ENCODE measurements at regions not wholly inside any gene's neighbourhood (a gene's known extent, or its start where the extent isn't known, plus 50 kb on each side); places are given as distances from the start of the nearest gene placed in this dataset.

DNA sequence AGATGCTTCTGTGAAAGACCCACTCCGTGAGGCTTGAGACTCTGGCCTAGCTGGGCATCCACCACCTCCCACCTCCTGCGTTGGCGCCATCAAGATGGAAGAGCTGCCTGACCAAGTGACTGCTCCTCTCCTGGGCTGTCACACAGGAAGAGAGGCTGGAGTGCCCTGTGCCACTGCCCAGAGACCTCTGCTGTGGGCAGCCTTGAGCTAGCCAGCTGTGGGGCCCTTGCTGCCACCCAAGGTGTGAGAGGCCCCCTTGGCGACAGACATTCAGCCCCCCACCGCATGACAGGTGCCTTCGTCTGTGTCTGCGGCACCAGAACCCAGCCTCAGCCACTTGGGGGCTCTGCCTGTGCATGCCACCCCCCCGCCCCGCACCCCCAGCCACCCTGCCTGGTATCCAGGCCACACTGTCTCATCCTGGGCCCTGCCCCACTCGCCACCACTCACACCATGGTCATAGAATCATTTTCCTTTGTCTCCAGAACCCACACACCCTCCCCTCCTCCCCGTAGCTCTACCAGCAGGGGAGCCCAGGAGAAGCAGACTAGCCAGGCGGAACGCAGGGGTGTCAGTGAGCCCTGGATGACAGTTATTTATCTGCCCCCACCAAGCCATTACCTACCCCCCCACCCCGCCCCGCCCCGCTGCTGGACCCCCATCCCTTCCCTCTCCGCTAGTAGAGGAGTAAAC lies 120.9 kb upstream of the LHX1 start:
- DNase-seq (ENCODE audit: low read depth), result no peak

DNA sequence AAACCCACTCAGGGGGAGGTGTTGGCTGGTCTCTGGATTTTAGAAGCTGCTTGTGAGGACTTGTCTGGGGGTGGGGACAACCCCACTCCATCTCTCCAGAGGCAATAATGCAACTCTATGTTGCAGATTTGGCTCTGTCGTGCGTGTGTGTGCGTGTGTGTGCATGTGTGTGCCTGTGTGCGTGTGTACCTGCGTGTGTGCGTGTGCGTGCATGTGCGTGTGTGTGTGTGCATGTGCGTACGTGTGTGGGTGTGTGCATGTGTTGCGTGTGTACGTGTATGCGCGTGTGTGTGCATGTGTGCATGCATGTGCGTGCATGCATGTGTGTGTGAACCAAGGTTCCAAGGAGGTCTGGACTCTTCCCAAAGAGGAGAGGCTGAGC lies 120.4 kb upstream of the LHX1 start:
- no peak for DNase-seq (ENCODE audit: low read depth)

DNA sequence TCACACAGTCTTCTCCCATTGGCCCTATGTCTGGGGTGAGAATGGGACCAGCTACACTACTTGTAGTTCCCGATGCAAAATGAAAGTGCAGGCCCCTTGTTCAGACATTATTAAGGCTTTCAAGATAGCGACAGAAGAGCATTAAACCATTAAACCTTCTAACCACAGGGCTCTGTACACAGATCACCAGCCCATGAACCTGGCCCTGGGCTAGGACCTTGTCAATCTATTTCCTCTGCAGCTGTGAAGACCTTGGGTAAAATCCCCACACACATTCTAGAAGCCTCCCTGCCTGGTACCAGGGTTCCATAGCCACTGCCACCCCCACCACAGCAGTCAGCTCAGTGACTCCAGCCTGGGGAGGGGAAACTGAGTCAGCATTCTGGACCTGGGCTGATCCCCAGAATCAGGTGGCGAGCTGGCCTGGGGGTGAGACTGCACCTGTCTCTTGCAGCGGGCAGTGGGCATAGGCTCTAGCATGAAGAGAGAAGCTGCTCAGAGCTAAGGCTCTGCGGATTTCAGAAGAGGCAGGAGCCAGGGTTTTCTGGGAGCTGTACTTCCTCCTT lies 119.7 kb upstream of the LHX1 start:
- DNase-seq (ENCODE audit: low read depth), result no peak

DNA sequence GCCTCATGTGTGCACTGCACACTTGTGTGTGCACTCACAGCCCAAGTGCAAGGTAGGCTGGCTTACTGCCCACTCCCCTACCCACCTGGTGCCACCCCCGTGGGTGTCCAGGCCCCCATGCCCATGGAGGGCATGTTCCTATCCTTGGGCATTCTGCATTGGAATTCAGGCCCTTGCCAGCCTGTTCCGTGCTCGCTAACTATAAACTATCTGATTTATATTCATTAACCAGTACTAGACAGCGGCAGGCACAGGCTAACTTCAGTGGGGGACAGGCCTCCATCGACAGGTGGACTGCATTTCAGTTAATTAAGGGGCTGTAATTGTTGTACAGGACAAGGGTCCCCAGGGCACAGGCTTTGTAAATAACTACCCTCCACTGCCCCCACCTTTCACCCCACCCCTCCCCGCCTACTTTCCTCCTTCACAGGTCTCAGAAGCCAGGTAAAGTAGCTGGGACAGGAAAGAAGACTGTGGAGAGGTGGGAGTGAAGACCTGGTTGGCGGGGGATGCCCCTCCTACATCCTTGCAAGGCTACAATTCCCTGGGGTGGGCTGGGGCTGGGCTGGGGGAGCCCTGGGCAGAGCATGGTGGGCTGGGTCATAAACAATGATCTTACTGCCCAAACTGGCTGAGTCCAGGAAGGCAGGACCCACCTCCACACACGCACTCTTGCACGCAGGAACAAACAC lies 119.0 kb upstream of the LHX1 start:
- no peak for DNase-seq (ENCODE audit: low read depth)

DNA sequence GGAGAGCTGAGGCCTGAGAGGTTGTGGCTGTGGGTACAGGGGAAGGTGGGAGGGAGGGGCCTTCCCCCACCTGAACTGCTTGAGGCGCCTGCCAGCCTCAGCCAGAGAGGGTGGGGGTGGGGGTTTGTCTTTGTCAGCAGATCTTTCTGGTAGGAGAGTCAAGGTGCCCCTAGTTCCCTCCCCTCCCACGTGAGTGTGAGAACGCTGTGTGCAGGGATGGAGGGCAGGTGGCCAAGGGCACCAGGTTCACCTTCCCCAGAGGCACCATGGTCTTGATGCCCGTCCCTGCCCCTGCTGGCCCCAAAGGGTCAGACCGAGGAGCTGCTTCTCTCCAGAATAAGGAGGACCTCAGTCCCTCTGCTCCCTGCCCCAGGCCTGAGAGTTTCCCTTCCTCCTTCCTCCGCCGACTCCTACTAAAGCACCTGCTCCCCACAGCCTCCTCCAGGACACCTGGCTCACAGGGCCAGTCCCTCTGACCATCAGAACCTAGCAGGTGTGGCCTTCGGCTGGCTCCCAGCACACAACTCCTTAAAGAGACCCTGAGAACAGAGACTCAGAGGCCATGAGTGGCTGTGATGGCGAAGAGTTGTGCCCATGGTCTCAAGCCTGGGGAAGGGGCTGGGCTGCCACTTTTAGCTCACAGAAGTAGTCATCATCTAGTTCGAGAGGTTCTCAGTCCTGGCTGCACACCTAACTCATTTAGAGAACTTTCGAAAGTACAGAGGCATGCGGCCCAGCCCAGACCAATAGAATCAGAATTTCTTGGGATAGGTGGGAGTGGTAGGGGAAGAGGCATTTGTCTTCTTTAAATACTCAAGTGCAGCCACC lies 113.2 kb upstream of the LHX1 start:
- no peak for DNase-seq (ENCODE audit: low read depth)

DNA sequence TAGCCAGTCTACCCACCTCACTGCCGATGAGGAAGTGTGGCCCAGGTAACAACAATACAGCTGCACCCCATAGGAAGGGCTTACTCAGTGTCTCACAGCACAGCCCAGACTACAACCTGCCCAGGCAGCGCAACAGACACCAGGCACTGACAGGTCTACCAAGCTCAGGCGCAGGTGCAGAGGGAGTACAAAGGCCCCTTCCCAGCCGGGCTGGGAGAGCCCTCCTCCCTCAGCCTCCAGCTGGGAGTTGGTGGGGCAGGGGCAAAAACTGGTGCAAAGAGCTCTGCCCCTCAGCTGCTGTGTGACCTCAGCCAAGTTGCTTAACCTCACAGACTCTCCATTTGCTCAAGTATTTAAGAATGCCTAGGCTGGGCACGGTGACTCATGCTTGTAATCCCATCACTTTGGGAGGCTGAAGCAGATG lies 112.6 kb upstream of the LHX1 start:
- no peak for DNase-seq (ENCODE audit: low read depth)

DNA sequence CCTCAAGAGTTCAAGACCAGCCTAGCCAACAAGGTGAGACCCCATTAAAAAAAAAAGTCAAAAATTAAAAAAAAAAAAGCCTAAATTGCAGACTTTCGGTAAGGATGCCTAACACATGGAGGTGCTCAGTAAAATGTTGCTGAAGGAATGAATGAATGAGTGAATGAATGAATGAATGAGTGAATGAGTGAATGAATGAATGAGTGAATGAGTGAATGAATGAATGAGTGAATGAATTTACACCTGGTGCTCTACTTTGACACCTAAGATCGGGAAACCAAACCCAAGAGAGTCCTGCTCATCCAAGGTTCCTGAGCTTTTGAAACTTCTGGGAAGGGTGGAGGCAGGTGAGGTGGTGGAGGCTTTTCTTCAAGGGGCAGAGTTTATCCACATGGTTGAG lies 112.2 kb upstream of the LHX1 start:
- DNase-seq (ENCODE audit: low read depth), result no peak

DNA sequence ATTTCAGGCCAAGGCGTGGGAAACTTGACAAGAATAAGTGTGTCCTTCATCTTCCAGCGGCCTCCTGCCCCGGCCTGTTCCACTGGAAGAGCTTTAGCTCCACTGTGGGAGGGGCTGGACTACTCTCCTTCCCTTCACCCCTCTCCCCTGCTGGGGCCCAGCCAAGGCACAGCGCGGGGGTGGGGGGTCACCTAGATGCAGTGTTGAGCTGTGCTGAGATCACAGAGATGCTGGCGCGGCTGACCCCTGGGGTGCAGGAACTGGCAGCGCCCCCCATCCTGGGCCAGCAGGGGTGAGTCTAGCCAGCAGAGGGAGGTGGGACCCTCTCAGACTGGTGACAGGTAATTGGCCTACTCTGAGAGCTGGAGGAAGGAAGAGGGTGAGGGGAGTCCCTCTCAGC lies 111.8 kb upstream of the LHX1 start:
- DNase-seq (ENCODE audit: low read depth), result no peak

DNA sequence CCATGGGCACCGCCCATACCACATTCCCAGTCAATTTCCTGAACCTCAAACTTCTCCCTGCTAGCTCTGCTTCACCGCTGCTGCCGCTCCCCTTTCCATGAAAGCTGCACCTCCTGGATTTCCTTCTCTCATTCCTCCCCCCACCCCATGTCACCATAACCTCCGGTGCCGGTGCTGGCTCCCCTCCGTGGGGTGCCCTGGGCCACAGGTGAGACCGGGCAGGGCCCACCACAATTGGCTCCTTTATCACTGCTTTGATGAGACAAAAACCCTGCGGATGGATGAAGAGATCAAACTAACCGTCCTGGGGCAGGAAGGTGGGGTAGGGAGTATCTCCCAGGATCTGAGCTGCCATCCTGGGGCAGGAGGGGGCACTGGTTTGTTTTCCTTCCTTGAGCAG lies 111.3 kb upstream of the LHX1 start:
- no peak for DNase-seq (ENCODE audit: low read depth)

DNA sequence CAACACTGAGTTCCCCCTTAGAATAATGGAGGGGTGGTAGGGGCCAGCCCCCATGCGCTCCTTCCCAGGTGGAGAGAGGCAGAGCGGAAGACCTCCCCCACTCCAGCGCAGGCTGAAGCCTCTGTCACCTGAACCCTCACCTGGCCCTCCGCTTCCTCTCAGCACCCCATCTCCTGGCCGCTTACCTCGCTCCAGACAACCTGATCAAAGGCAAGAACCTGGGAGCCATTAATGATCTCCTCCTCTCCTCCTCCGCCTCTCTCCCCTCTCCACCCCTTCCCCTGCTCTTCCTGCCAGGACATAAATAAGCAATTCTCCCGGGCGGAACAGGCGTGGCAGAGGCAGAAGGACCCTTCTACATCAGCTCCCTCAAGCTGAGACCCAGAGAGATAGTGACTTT lies 110.2 kb upstream of the LHX1 start:
- DNase-seq (ENCODE audit: low read depth), result no peak

DNA sequence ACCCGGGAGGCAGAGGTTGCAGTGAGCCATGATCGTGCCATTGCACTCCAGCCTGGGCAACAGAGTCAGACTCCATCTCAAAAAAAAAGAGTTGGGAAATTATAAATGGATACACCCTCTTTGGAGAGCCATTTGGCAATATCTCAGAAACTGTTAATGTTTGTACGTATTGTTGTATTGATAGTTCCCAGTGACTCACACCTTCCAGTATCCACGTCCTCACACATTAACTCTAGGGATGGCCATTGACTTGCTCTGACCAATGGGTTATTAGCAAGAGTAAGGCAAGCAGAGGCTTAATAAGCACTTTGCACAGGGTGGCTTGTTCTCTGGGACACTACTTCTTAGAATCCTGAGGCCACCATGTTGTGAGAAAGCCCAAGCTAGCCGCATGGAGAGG lies 107.6 kb upstream of the LHX1 start:
- DNase-seq (ENCODE audit: low read depth), result no peak

DNA sequence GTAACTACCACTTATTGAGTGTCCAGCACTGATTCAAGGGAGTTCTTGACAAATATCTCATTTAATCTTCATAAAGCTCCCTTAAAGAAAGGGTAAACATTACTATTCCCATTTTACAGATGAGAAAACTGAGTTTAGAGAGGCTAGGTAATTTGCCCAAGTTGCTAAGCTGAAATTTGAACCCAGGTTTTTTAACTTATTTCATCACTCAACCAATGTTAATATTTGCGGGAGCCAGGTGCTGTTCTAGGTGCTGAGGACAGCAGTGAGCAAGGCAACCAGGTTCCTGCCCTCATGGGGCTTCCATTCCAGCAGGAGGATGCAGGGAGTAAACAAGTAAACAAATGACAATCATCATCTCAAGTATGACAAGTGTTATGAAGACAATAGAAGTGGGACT lies 104.0 kb upstream of the LHX1 start:
- DNase-seq (ENCODE audit: low read depth), result no peak

DNA sequence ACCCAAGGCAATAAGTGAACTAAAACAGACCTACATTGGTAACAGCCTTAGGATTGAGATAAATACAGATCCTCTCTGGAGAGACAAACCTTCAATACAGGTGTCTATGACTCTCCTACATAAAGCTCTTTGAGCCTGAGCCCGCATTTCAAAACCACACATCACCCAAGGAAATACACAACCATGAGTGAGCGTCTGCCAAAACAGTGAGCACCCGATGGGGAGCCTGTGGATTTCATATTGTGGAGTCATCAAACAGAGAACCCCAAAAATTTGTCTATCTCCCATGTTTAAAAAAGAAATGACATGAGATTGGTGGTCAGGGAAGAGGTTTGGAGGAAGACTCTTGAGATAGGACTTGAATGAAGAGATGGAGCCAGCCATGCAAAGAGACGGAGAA lies 102.2 kb upstream of the LHX1 start:
- DNase-seq (ENCODE audit: low read depth), result no peak

DNA sequence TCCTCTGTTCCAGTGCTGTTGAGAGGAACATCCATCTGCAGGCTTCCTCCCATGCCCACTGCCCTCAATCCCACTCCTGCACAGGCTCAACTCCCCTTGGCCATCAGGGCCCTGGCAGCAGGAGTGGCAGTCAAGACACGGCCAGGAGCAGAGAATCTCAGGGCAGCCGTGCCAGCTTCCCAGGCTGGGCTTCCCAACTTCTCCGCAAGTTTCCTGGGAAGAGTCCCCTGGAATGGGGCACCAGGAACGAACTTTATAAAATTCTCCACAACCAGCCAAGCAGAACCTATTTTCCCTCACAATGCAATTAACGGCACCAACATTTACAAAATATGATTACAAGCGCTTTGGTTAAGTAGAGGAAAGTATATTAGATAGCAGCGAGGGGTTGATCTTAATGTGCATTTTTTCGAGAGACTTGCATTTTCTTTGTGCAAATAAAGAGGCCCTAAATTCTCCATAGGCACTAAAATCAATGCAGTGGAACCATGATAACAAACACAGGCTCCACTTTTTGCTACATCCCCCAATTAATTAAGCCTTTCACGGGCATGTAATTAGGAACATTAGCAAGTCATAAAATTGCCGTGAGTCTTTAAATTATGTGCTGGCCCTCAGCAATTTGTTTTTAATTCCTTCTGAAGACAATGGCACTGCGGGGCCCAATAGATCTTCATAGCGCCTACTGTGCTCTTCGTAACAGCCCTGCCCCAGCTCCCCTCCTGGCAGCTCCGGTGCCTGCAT lies 99.9 kb upstream of the LHX1 start:
- no peak for DNase-seq (ENCODE audit: low read depth)

DNA sequence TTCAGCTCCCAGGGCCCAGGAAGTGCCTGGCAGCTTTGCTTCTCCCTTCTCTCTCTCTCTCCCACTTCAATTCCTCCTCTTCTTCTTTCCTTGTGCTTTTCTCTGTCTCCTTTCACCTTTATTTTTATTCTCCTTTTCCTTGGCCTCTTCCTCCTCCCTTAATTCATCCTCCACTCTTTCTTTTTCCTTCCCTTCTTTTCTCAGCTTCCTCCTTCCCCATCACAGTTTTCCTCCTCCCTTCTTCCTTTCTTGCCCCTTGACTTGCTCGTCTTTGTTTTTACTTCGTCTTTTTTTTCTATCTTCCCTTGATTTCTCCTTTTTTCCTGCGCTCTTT lies 99.4 kb upstream of the LHX1 start:
- no peak for DNase-seq (ENCODE audit: low read depth)

DNA sequence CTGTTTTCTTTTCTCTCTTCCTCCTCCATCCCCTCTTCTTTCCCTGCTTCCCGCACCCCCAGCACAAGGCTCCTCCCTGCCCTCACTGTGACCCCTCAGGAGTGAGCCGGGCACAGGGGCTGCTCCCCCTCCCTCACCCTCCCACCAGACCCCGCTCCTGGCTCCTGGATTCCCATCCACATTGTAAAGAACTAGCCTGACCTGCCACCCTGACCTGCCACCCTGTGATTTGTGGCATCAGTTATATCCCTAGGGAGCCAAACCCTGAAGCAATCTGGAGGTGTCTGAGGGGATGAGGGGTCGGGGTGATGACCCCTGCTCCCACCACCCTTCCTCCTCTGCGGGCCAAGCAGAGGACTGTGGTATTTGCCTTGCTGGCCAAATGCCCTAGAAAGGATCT lies 98.0 kb upstream of the LHX1 start:
- DNase-seq (ENCODE audit: low read depth), result no peak

DNA sequence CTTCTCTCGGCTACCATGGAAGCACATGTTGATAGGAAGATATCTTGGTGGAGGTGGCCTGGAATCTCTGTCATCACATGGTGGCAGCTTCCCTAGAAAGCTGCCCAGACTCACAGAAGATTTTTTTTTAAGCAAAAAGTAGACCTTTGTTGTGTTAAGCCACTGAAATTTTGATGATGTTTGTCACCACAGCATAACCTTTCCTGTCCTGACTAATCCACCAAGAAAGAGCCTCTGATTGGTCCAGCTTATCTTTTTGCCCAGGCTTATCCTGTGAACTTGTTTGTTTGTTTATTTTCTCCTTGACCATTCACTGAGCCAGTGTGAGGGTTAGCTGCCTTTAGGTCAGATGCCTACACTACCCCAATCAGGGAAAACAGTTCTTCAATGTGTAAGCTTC lies 96.5 kb upstream of the LHX1 start:
- no peak for DNase-seq (ENCODE audit: low read depth)

DNA sequence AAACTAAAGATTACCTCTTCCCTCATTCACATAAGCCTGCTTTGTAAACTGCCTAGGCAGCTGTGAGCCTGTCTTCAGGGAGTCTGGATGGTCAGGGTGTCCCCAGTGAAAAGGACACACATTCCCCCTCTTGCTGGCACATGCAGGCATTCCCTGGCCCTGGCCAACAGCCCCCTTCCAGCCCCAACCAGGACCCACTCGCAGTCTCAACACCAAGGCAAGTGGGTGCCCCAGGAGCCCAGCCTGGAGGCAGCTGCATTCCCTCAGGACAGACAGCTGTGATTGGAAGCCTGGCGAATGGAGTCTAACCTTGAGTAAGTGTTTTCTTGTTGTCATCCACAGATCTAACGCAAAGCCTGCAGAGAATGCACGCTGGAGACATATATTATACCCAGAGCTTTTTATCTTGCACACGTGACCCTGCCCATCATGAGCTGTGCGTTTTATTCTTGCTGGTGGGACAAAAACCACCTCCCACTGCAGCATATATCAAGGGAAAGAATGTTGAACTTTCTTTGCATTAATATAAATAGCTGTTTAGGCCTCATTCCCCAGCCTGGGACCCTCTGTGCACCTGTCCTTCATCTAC lies 95.0 kb upstream of the LHX1 start:
- DNase-seq (ENCODE audit: low read depth), result no peak

DNA sequence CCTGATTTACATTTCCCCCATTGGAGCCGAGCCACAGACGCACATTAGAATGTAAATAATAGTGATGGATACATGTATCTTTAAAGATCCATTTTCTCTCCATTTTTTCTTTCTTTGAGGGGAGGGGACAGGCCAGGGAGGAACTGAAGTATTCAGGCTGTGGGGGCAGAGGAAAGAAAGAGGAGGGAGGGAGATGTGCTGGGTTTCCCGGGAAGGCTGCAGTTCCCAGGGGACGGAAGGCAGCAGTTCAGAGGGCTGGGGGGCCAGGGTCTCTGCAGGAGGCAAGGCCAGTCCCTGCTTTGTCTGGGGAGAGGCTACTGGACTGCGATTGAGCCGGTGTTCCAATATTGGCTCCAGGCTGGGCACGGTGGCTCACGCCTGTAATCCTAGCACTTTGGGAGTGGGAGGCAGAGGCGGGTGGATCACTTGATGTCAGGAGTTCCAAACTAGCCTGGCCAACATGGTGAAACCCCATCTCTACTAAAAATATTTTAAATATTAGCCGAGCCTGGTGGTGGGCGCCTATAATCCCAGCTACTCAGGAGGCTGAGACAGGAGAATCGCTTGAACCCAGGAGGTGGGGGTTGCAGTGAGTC lies 94.2 kb upstream of the LHX1 start:
- DNase-seq (ENCODE audit: low read depth), result no peak

DNA sequence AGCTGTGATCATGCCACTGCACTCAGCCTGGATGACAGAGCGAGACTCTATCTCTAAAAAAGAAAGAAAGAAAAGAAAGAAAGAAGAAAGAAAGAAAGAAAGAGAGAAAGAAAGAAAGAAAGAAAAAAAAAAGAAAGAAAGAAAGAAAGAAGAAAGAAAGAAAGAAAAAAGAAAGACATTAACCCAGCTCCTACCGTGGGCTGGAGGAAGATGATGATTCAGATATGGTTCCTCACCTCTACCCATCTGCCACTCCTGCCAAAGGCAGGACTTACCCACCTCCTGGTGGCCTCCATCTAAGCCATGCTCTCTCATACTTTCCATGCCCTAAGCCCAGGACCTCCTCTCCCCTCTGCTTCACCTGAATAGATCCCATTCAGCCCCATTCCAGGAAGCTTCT lies 93.3 kb upstream of the LHX1 start:
- DNase-seq (ENCODE audit: low read depth), result no peak

DNA sequence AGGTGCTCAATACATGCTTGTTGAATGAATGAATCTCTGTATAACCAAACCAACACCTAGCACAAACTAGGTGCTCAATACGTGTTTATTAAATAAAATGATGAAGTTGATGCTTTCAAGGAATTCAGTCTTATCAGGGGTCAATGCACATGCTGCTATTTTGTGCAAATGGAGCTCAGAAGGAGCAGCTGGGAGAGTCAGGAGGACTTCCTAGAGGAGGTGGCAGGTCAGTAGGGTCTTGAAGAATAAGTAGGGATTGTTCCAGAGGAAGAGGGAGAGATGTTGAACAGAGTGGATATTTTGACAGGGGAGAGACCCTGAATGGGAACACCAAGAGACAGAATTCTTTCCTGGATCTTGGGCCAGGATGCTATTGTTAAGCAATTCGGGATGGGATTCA lies 92.7 kb upstream of the LHX1 start:
- no peak for DNase-seq (ENCODE audit: low read depth)

DNA sequence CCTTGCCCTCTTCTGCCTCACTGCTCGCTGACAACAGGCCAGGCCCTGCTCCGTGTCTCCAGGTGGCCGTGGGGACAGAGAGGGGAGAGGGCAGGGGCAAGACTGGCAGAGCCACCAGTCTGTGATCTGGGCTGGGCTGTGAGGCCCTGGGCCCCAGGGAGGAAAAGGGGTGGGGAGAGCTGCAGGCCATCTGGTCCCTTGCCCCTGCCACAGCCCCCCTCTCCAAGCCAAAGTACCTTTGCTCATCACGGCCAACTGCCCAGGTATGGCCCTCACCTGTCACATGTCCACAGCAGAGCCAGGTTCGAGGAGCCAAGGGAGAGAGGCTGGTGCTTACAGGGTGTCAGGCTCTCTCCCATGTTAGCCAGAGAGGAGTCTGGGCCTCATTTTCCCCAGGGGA lies 91.4 kb upstream of the LHX1 start:
- DNase-seq (ENCODE audit: low read depth), result no peak
